ENCODE measurements at regions not wholly inside any gene's neighbourhood (a gene's known extent, or its start where the extent isn't known, plus 50 kb on each side); places are given as distances from the start of the nearest gene placed in this dataset.

GRCh38 chr17:72400488-72400827 lies 279.6 kb downstream of the SOX9 start:
- no peak for TF ChIP-seq EZH2phosphoT487 (conservative IDR thresholded peaks at IDR 0.05; ENCODE audit: low read length)
- TF ChIP-seq CTCF (IDR thresholded peaks at IDR 0.05; ENCODE audit: insufficient read depth, low read length, poor library complexity, severe bottlenecking) = no peak
- Histone ChIP-seq H3F3A (ENCODE audit: insufficient read depth) (no peaks in the 10 kb centered on the region), H3K36me3 (ENCODE audit: low read length) (no peaks in the 10 kb centered on the region), H3K79me2 (ENCODE audit: insufficient read depth, low read length) (no peaks in the 10 kb centered on the region), H3K9ac (ENCODE audit: low read length) (no peak overlapping the region), H3K4me2 (ENCODE audit: low read depth, low read length, poor library complexity, severe bottlenecking) (no peak overlapping the region), H3K27me3 (ENCODE audit: low read length) (no peaks in the 10 kb centered on the region), H3K4me3 (ENCODE audit: insufficient read depth, low read length, poor library complexity, severe bottlenecking) (no peak overlapping the region), H4K20me1 (ENCODE audit: low read depth, low read length) (no peaks in the 10 kb centered on the region), H3K27ac (ENCODE audit: low read depth, low read length) (no peak overlapping the region), H3K9me3 (ENCODE audit: insufficient read depth, low read length) (no peaks in the 10 kb centered on the region), H3K9me2 (replicated peaks; ENCODE audit: insufficient read depth, low read length) (no peaks in the 10 kb centered on the region), H2AFZ (ENCODE audit: low read depth, low read length, severe bottlenecking) (no peak overlapping the region)

DNA sequence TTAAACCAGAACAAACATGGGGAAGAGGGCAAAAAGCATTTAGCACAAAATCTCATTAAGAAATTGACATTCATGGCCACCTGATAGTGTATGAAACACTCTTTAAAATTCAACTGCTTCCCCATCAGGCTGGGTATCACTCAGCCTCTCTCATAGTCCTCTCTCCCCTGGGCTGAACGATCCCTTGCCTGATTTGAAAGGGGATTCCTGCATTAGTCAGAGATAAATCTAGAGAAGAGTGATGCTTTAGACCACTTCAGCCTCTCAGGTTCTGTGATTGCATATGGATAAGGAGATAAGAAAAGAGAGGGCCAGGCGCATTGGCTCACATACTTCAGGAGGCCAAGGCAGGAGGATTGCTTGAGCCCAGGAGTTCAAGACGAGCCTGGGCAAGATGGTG lies 280.0 kb downstream of the SOX9 start:
- no peaks in the 10 kb centered on the region for H3K9me2 ChIP-seq (replicated peaks; ENCODE audit: insufficient read depth, low read length)
- no peak overlapping the region for H3K4me2 ChIP-seq (ENCODE audit: low read depth, low read length, poor library complexity, severe bottlenecking)
- no peaks in the 10 kb centered on the region for H4K20me1 ChIP-seq (ENCODE audit: low read depth, low read length)
- no peaks in the 10 kb centered on the region for H3K9me3 ChIP-seq (ENCODE audit: insufficient read depth, low read length)
- H2AFZ ChIP-seq (ENCODE audit: low read depth, low read length, severe bottlenecking) = no peak overlapping the region
- no peak overlapping the region for H3K9ac ChIP-seq (ENCODE audit: low read length)
- TF ChIP-seq EZH2phosphoT487 (conservative IDR thresholded peaks at IDR 0.05; ENCODE audit: low read length) (no peak), CTCF (IDR thresholded peaks at IDR 0.05; ENCODE audit: insufficient read depth, low read length, poor library complexity, severe bottlenecking) (no peak)
- no peaks in the 10 kb centered on the region for H3F3A ChIP-seq (ENCODE audit: insufficient read depth)
- H3K79me2 ChIP-seq (ENCODE audit: insufficient read depth, low read length) = no peaks in the 10 kb centered on the region
- no peaks in the 10 kb centered on the region for H3K36me3 ChIP-seq (ENCODE audit: low read length)
- no peak overlapping the region for H3K4me3 ChIP-seq (ENCODE audit: insufficient read depth, low read length, poor library complexity, severe bottlenecking)
- H3K27ac ChIP-seq (ENCODE audit: low read depth, low read length) = no peak overlapping the region
- no peaks in the 10 kb centered on the region for H3K27me3 ChIP-seq (ENCODE audit: low read length)

DNA sequence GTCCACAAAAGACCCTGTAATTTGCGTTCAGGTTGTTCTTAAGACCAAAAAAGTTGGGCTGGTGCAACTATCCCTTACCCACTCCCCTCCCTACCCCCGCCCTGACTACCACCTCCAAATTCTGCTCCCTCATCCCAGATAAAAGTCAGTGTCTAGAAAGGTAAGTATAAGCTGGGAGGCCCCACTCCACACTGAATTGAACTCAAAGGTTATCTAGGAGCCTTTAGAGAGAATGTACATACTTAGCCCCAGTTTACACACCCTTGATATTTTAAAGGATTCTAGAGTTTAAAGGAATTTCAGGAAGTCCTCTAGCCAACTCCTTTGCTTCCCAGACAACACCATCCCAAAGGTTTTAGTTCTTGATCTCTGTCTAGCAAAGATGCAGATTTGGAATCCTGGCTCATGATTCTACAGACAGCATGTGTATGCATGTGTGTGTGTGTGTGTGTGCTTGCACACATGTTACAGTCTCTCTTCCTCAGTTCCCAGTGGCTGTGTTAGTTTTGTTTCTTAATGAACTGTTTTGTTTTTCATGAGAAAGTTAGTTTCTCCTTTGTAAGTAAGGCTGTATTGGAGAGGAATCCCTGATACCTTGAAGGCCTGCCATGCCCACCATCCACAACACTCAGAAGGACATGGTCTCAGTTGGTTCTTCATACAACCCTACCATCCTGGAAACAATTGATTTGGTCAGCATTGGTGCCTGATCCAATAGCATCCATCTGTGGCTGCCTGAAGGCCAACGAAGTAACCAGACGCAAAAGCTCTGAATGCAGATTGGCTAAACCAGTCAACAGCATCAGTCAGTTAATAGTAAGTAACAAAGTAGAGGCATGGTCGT lies 281.3 kb downstream of the SOX9 start:
- TF ChIP-seq EZH2phosphoT487 (conservative IDR thresholded peaks at IDR 0.05; ENCODE audit: low read length) (no peak), CTCF (IDR thresholded peaks at IDR 0.05; ENCODE audit: insufficient read depth, low read length, poor library complexity, severe bottlenecking) (no peak)
- Histone ChIP-seq H3K27me3 (ENCODE audit: low read length) (no peaks in the 10 kb centered on the region), H3K36me3 (ENCODE audit: low read length) (no peaks in the 10 kb centered on the region), H3K79me2 (ENCODE audit: insufficient read depth, low read length) (no peaks in the 10 kb centered on the region), H3F3A (ENCODE audit: insufficient read depth) (no peaks in the 10 kb centered on the region), H4K20me1 (ENCODE audit: low read depth, low read length) (no peaks in the 10 kb centered on the region), H3K9ac (ENCODE audit: low read length) (no peak overlapping the region), H3K9me3 (ENCODE audit: insufficient read depth, low read length) (no peaks in the 10 kb centered on the region), H3K9me2 (replicated peaks; ENCODE audit: insufficient read depth, low read length) (no peaks in the 10 kb centered on the region), H2AFZ (ENCODE audit: low read depth, low read length, severe bottlenecking) (no peak overlapping the region), H3K4me3 (ENCODE audit: insufficient read depth, low read length, poor library complexity, severe bottlenecking) (no peak overlapping the region), H3K4me2 (ENCODE audit: low read depth, low read length, poor library complexity, severe bottlenecking) (no peak overlapping the region), H3K27ac (ENCODE audit: low read depth, low read length) (no peak overlapping the region)
